HepG2 (cell line): ENCODE measurements at regions not wholly inside any gene's neighbourhood (a gene's known extent, or its start where the extent isn't known, plus 50 kb on each side); places are given as distances from the start of the nearest gene placed in this dataset.

Experiments
- ATAC-seq: fragments of 200-7000 bp; cut with Tn5 transposase; 3 replicates; pipeline ENCODE4 v1.9.1; 2020; ENCODE audit warnings: mild to moderate bottlenecking, moderate library complexity
- BruUV-seq: library from RNA; stranded (reverse); fragments of 400-500 nt; replicated peaks from 2 replicates; lab custom pipeline; 2021; lab: Mats Ljungman, UMichigan
- CTCF ChIA-PET: fragments of 300-600 bp; formaldehyde crosslinking; extraction: SDS; loops from one replicate; lab custom pipeline; 2021; ENCODE audit warnings: low total read pairs, inconsistent platforms, low intra/inter-chr PET ratio; lab: Yijun Ruan, JAX
- POLR2A ChIA-PET: fragments of 350-600 bp; sonication (Branson Sonifier 250); formaldehyde crosslinking; loops from one replicate; lab custom pipeline; 2020; ENCODE audit warnings: antibody characterized with exemption, inconsistent platforms; lab: Yijun Ruan, JAX
- DNase-seq: peaks from one replicate; pipeline ENCODE4 v3.0.0-alpha.2; 2015; ENCODE audit warnings: low spot score
- FAIRE-seq: peaks from 3 replicates; lab custom pipeline; 2011; peaks lifted over from hg19 to GRCh38; lab: Jason Lieb, UNC
- H2AFZ ChIP-seq: one replicate; pipeline ENCODE4 v1.6.1; 2011; ENCODE audit warnings: low read length, inconsistent platforms
- H3K27ac ChIP-seq: fragments of 300-600 bp; 3 replicates; pipeline ENCODE4 v1.8.0; 2011; ENCODE audit warnings: mixed run types, mild to moderate bottlenecking, mixed read lengths, low read length, inconsistent platforms; ENCODE audit not compliant: insufficient read depth; ENCODE audit errors: extremely low read length
- H3K27me3 ChIP-seq, 2 experiments: fragments of 200-600 bp in 1 of 2; 2 replicates in 1 of 2; 3 replicates in 1 of 2; pipeline versions ENCODE4 v1.6.0 to v1.8.0; 2011; ENCODE audit warnings: low read length in 2 of 2, mild to moderate bottlenecking in 2 of 2, moderate library complexity in 2 of 2, inconsistent platforms in 1 of 2; ENCODE audit not compliant: insufficient read depth in 2 of 2, control insufficient read depth in 1 of 2
- H3K36me3 ChIP-seq, 2 experiments: fragments of 200-600 bp in 1 of 2; replicated peaks in 1 of 2; 2 replicates in 1 of 2; 3 replicates in 1 of 2; pipeline versions ENCODE4 v1.5.1 to v1.8.0; 2011; ENCODE audit warnings: low read length in 2 of 2, inconsistent platforms in 1 of 2; ENCODE audit not compliant: insufficient read depth in 2 of 2, control insufficient read depth in 1 of 2
- H3K4me1 ChIP-seq: 2 replicates; pipeline ENCODE4 v1.5.1; 2012; ENCODE audit warnings: low read length, inconsistent platforms; ENCODE audit not compliant: insufficient read depth
- H3K4me2 ChIP-seq: 2 replicates; pipeline ENCODE4 v1.6.0; 2011; ENCODE audit warnings: low read depth, low read length, inconsistent platforms
- H3K4me3 ChIP-seq, 3 experiments: fragments of 200-600 bp in 1 of 3; sonication (generic), shearing (Covaris generic) in 1 of 3; replicated peaks in 1 of 3; 2 replicates each; pipeline ENCODE4 v1.5.1; 2011 to 2016; ENCODE audit warnings: low read length in 3 of 3, inconsistent platforms in 2 of 3, low read depth in 2 of 3, mild to moderate bottlenecking in 2 of 3, control low read depth in 1 of 3, mixed read lengths in 1 of 3; ENCODE audit not compliant: insufficient read depth in 1 of 3
- H3K79me2 ChIP-seq: one replicate; pipeline ENCODE4 v1.6.1; 2011; ENCODE audit warnings: low read length, inconsistent platforms; ENCODE audit not compliant: insufficient read depth
- H3K9ac ChIP-seq: 2 replicates; pipeline ENCODE4 v1.6.0; 2011; ENCODE audit warnings: mild to moderate bottlenecking, low read depth, low read length, inconsistent platforms; ENCODE audit not compliant: insufficient read depth
- H3K9me3 ChIP-seq: 2 replicates; pipeline ENCODE4 v1.5.1; 2012; ENCODE audit warnings: mild to moderate bottlenecking, low read length
- H4K20me1 ChIP-seq: 2 replicates; pipeline ENCODE4 v1.6.0; 2011; ENCODE audit warnings: inconsistent platforms, mild to moderate bottlenecking, low read length, moderate library complexity; ENCODE audit not compliant: insufficient read depth
- CEBPB ChIP-seq: IDR thresholded peaks from 2 replicates; pipeline ENCODE4 v1.6.1; 2011; ENCODE audit warnings: low read depth, low read length, improper control_type of control experiment, borderline replicate concordance
- FOXM1 ChIP-seq: sonication (generic); formaldehyde crosslinking; IDR thresholded peaks from 2 replicates; pipeline ENCODE4 v1.5.0; 2020; ENCODE audit warnings: missing genetic modification reagents
- HOXA9 ChIP-seq: sonication (generic); formaldehyde crosslinking; IDR thresholded peaks from 2 replicates; pipeline ENCODE4 v1.8.1; 2022; ENCODE audit warnings: missing genetic modification reagents, mild to moderate bottlenecking, moderate library complexity, borderline replicate concordance
- KDM2A ChIP-seq: sonication (generic); formaldehyde crosslinking; IDR thresholded peaks from 2 replicates; pipeline ENCODE4 v1.4.0; 2020; ENCODE audit warnings: low read depth, missing genetic modification reagents, borderline replicate concordance
- PRPF4 ChIP-seq: fragments of 200-400 bp; formaldehyde crosslinking; IDR thresholded peaks from 2 replicates; pipeline ENCODE4 v1.6.1; 2016; ENCODE audit warnings: low read length, low read depth; ENCODE audit not compliant: poor library complexity, severe bottlenecking
- PTBP1 ChIP-seq: fragments of 200-400 bp; formaldehyde crosslinking; IDR thresholded peaks from 2 replicates; pipeline ENCODE4 v1.6.1; 2018; ENCODE audit warnings: low read length, low read depth; ENCODE audit not compliant: poor library complexity, severe bottlenecking
- RELA ChIP-seq: sonication (generic); formaldehyde crosslinking; IDR thresholded peaks from 2 replicates; pipeline ENCODE4 v1.4.0; 2020; ENCODE audit warnings: missing genetic modification reagents
- SP2 ChIP-seq: sonication (generic); formaldehyde crosslinking; IDR thresholded peaks from 2 replicates; pipeline ENCODE4 v1.5.1; 2020; ENCODE audit warnings: mild to moderate bottlenecking, missing genetic modification reagents
- ZC3H4 ChIP-seq: sonication (generic); formaldehyde crosslinking; IDR thresholded peaks from 2 replicates; pipeline ENCODE4 v1.4.0; 2020; ENCODE audit warnings: missing genetic modification reagents, borderline replicate concordance
- ZNF136 ChIP-seq: sonication (generic); formaldehyde crosslinking; IDR thresholded peaks from 2 replicates; pipeline ENCODE4 v1.8.1; 2022; ENCODE audit warnings: low read depth, mild to moderate bottlenecking, moderate library complexity, missing genetic modification reagents
- ZNF142 ChIP-seq: sonication (generic); formaldehyde crosslinking; IDR thresholded peaks from 2 replicates; pipeline ENCODE4 v1.4.0; 2020; ENCODE audit warnings: missing genetic modification reagents
- ZNF280B ChIP-seq: sonication (generic); formaldehyde crosslinking; IDR thresholded peaks from 2 replicates; pipeline ENCODE4 v1.5.0; 2020; ENCODE audit warnings: missing genetic modification reagents, mild to moderate bottlenecking, borderline replicate concordance
- ZNF296 ChIP-seq: sonication (generic); formaldehyde crosslinking; conservative IDR thresholded peaks from 2 replicates; pipeline ENCODE4 v1.5.0; 2020; ENCODE audit warnings: mild to moderate bottlenecking, missing genetic modification reagents
- ZNF383 ChIP-seq: sonication (generic); formaldehyde crosslinking; IDR thresholded peaks from 2 replicates; pipeline ENCODE4 v1.4.0; 2020; ENCODE audit warnings: missing genetic modification reagents, mild to moderate bottlenecking, borderline replicate concordance
- WGBS: methylation state at CpG from one replicate; pipeline ENCODE4 v1.1.6; 2017; ENCODE audit warnings: low lambda C conversion rate; 5-methylcytosine and 5-hydroxymethylcytosine counted together
- in situ Hi-C: cut with HindIII; loops from 2 replicates; pipeline ENCODE4 v1.10.0; 2017; ENCODE audit warnings: low pct_unique_long_range_greater_than_20kb; ENCODE audit not compliant: extremely low pct_ligation_motif_present
- intact Hi-C: fragments of 100-400 bp; cut with micrococcal nuclease; formaldehyde crosslinking; loops from one replicate; pipeline ENCODE4 v1.10.0; 2022; ENCODE audit not compliant: unreplicated experiment
- TF ChIP-seq, protein P1 (sequence below): sonication (generic); formaldehyde crosslinking; IDR thresholded peaks from 2 replicates; pipeline ENCODE4 v1.8.1; 2023; ENCODE audit warnings: mild to moderate bottlenecking, inconsistent platforms, moderate library complexity, missing genetic modification reagents, borderline replicate concordance

DNA sequence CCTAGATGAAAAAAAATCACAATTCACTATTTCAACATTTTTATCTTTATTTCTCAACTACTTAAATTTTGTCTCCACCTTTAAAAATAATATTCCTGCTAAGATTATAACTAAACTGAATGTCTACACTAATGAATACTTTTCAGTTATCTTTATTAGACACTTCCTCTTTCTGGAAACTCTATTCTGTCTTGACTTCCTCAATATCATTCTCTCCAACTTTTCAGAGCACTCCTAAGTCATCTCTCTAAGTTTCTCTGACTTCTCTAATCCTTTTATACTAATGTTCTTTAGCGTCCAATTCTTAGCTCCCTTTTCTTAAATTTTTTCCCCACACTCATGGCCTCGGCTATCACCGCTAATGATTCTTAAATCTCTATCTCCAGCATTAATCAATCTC, 374.2 kb downstream of the FBXO8 start (continued):
- TF ChIP-seq PTBP1, result no peak

GRCh38 chr4:173899813-173900212, 369.8 kb upstream of the HAND2 start:
- FAIRE-seq (no peak), ATAC-seq (no peak), DNase-seq (no peak)
- ChIA-PET CTCF (no interaction called here), POLR2A (no interaction called here)
- Histone ChIP-seq H3K9ac (no peak overlapping the region), H3K9me3 (no peaks in the 10 kb centered on the region), H4K20me1 (no peaks in the 10 kb centered on the region; the same call in 1 of the 2 replicates), H3K4me3 (no peak overlapping the region), H3K27ac (no peak overlapping the region), H3K79me2 (no peaks in the 10 kb centered on the region), H3K27me3 (no peaks in the 10 kb centered on the region), H3K4me2 (no peak overlapping the region), H3K4me1 (no peaks in the 10 kb centered on the region), H3K36me3 (no peaks in the 10 kb centered on the region), H2AFZ (no peak overlapping the region)
- intact Hi-C loops (no loop called here), in situ Hi-C loops (no loop called here)
- no TSS peak for BruUV-seq
- WGBS, result 25% methylated on average over 2 of the region's 2 CpGs
- TF ChIP-seq ZNF383 (CRISPR knock-in tag) (no peak), CEBPB (no peak), PRPF4 (no peak), FOXM1 (no peak), ZC3H4 (no peak), ZNF296 (no peak), KDM2A (CRISPR knock-in tag) (no peak), ZNF136 (CRISPR knock-in tag) (no peak), HOXA9 (no peak), SP2 (CRISPR knock-in tag) (no peak), RELA (no peak), ZNF280B (CRISPR knock-in tag) (no peak), ZNF142 (CRISPR knock-in tag) (no peak)
- TF ChIP-seq, protein P1, sequence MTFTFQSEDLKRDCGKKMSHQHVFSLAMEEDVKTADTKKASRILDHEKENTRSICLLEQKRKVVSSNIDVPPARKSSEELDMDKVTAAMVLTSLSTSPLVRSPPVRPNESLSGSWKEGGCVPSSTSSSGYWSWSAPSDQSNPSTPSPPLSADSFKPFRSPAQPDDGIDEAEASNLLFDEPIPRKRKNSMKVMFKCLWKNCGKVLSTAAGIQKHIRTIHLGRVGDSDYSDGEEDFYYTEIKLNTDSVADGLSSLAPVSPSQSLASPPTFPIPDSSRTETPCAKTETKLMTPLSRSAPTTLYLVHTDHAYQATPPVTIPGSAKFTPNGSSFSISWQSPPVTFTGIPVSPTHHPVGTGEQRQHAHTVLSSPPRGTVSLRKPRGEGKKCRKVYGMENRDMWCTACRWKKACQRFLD (CRISPR knock-in tag), result no peak
